ENCODE measurements at regions not wholly inside any gene's neighbourhood (a gene's known extent, or its start where the extent isn't known, plus 50 kb on each side); places are given as distances from the start of the nearest gene placed in this dataset.

- TF ChIP-seq CTCF (IDR thresholded peaks at IDR 0.05; ENCODE audit: borderline replicate concordance, extremely low read depth, low read length, poor library complexity, severe bottlenecking) (peak; percentile 29), EZH2 (IDR thresholded peaks at IDR 0.05; ENCODE audit: borderline replicate concordance, low read depth, low read length, severe bottlenecking) (no peak)
Observed at GRCh38 chr6:19472850-19473249, 364.3 kb upstream of the ID4 start.
